ENCODE measurements at regions not wholly inside any gene's neighbourhood (a gene's known extent, or its start where the extent isn't known, plus 50 kb on each side); places are given as distances from the start of the nearest gene placed in this dataset.

DNA sequence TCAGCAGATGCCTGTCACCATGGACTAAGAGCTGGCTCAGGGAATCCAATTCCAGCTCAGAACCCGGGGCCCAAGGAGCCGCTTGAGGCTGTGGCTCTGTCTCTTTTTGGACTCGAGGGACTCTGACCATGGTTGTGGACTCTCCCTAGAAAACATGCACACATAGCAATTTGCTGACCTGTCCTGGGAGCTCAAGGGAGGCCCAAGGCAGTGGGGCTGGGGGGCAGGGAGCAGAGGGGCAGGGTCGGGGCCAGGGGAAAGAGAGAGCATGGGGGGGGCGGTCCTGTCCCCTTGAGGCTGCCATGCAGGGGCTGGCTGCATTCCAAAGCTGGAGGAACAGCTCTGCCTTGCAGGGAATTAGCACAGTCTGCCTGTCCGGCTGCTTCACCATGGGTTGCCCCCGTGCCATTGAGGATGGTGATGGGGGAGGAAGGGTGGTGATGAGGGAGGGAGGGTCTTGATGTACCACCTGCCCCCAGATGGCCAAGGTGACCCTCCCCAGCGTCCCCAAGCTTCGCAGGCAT is 190.1 kb downstream of the GOLGA6L6 start:
- H2BK20ac ChIP-seq (ENCODE audit: low read length), result no peak overlapping the region
- H3K14ac ChIP-seq (ENCODE audit: insufficient read length), result no peak overlapping the region
- H3K9me3 ChIP-seq (ENCODE audit: insufficient read depth in 2 of 2, low read depth in 1 of 2, low read length in 1 of 2), result peaks cover 43 to 92% of the 10 kb centered on the region in 2 experiments
- H3K23ac ChIP-seq (ENCODE audit: insufficient read length), result no peak overlapping the region
- no peak overlapping the region for H2BK15ac ChIP-seq (ENCODE audit: low read length)
- H3K79me1 ChIP-seq (ENCODE audit: low read depth, low read length), result no peaks in the 10 kb centered on the region
- H3K4me3 ChIP-seq (ENCODE audit: extremely low read depth in 1 of 4, insufficient read depth in 2 of 4, low read depth in 3 of 4, low read length in 4 of 4), result no peak overlapping the region
- H3K27me3 ChIP-seq (replicated peaks in 1 of 4; ENCODE audit: control insufficient read depth in 3 of 4, extremely low read depth in 1 of 4, insufficient read depth in 3 of 4, low read length in 3 of 4), result no peaks in the 10 kb centered on the region
- H3K27ac ChIP-seq (ENCODE audit: low read depth, low read length), result no peak overlapping the region
- no peak overlapping the region for H4K91ac ChIP-seq (replicated peaks; ENCODE audit: insufficient read length, low read length)
- H4K8ac ChIP-seq (ENCODE audit: extremely low read depth, insufficient read depth, low read length), result no peak overlapping the region
- no peak overlapping the region for H3K4me2 ChIP-seq (ENCODE audit: insufficient read depth in 1 of 2, low read depth in 2 of 2, low read length in 2 of 2)
- ChIA-PET CTCF (ENCODE audit: partially characterized antibody) (no interaction called here), POLR2A (ENCODE audit: partially characterized antibody) (no interaction called here)
- H3K79me2 ChIP-seq (ENCODE audit: control insufficient read depth in 1 of 2, insufficient read depth in 2 of 2, low read length in 2 of 2), result no peaks in the 10 kb centered on the region
- H3K9ac ChIP-seq (replicated peaks in 1 of 4; ENCODE audit: extremely low read depth in 1 of 4, low read depth in 3 of 4, low read length in 3 of 4), result no peak overlapping the region
- H2AK5ac ChIP-seq (ENCODE audit: low read depth, low read length), result no peak overlapping the region
- DNase-seq (ENCODE audit: low read depth in 1 of 2, low spot score in 2 of 2) (no peak), FAIRE-seq (no peak)
- 86% methylated on average over 7 of the region's 9 CpGs; no CpG with 5 or more reads in 1 of the 2 experiments for WGBS, 2 experiments (ENCODE audit: extremely low coverage in 1 of 2, insufficient coverage in 1 of 2, insufficient read length in 1 of 2, insufficient replicate concordance in 2 of 2, low coverage in 1 of 2, low lambda C conversion rate in 2 of 2, missing lambda C conversion rate in 1 of 2)
- no peak overlapping the region for H2BK120ac ChIP-seq (replicated peaks; ENCODE audit: low read depth, low read length)
- no peaks in the 10 kb centered on the region for H3K23me2 ChIP-seq (ENCODE audit: low read depth, low read length)
- no peaks in the 10 kb centered on the region for H3K4me1 ChIP-seq (replicated peaks in 1 of 4; ENCODE audit: control insufficient read depth in 3 of 4, insufficient read depth in 4 of 4, low read length in 3 of 4)
- H2AFZ ChIP-seq (ENCODE audit: low read length), result no peak overlapping the region
- no peak overlapping the region for H2BK5ac ChIP-seq (ENCODE audit: low read depth, low read length)
- no peak overlapping the region for H2BK12ac ChIP-seq (ENCODE audit: low read depth, low read length)
- no peaks in the 10 kb centered on the region for H3K36me3 ChIP-seq (ENCODE audit: control insufficient read depth in 2 of 4, insufficient read depth in 4 of 4, low read length in 3 of 4)
- no peak overlapping the region for H3K18ac ChIP-seq (ENCODE audit: extremely low read depth, low read length)
- H4K5ac ChIP-seq (ENCODE audit: insufficient read length, low read depth, low read length), result no peak overlapping the region
- H3K56ac ChIP-seq (replicated peaks; ENCODE audit: insufficient read length, low read depth, low read length), result no peak overlapping the region
- no peak overlapping the region for H3K4ac ChIP-seq (replicated peaks; ENCODE audit: insufficient read length, low read depth, low read length)
- no peaks in the 10 kb centered on the region for H4K20me1 ChIP-seq (replicated peaks in 1 of 2; ENCODE audit: control insufficient read depth in 1 of 2, insufficient read depth in 2 of 2, low read length in 2 of 2)
- TF ChIP-seq POLR2AphosphoS5 (IDR thresholded peaks at IDR 0.05; ENCODE audit: low read depth, low read length) (no peak), EGR1 (IDR thresholded peaks at IDR 0.05; ENCODE audit: borderline replicate concordance, low read depth, low read length) (no peak), SIX5 (IDR thresholded peaks at IDR 0.05; ENCODE audit: low read depth, low read length) (no peak), RFX5 (IDR thresholded peaks at IDR 0.05; ENCODE audit: borderline replicate concordance, low read depth, low read length) (no peak), MAFK (IDR thresholded peaks at IDR 0.05; ENCODE audit: low read depth, low read length) (no peak), SRF (IDR thresholded peaks at IDR 0.05; ENCODE audit: low read depth, low read length) (no peak), TAF7 (optimal IDR thresholded peaks at IDR 0.05; ENCODE audit: borderline replicate concordance, low read depth, low read length) (no peak), RAD21 (IDR thresholded peaks at IDR 0.05 in 1 of 2, conservative IDR thresholded peaks at IDR 0.05 in 1 of 2; ENCODE audit: low read depth in 2 of 2, low read length in 2 of 2) (no peak), GTF2F1 (IDR thresholded peaks at IDR 0.05; ENCODE audit: borderline replicate concordance, low read depth, low read length) (no peak), ZNF274 (IDR thresholded peaks at IDR 0.05; ENCODE audit: borderline replicate concordance, extremely low read depth, low read length) (no peak), KDM1A (IDR thresholded peaks at IDR 0.05; ENCODE audit: borderline replicate concordance, low read length) (no peak)
- TF ChIP-seq, protein P1, sequence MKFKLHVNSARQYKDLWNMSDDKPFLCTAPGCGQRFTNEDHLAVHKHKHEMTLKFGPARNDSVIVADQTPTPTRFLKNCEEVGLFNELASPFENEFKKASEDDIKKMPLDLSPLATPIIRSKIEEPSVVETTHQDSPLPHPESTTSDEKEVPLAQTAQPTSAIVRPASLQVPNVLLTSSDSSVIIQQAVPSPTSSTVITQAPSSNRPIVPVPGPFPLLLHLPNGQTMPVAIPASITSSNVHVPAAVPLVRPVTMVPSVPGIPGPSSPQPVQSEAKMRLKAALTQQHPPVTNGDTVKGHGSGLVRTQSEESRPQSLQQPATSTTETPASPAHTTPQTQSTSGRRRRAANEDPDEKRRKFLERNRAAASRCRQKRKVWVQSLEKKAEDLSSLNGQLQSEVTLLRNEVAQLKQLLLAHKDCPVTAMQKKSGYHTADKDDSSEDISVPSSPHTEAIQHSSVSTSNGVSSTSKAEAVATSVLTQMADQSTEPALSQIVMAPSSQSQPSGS (IDR thresholded peaks at IDR 0.05; ENCODE audit: low read length), result no peak
